GM23248 (cell line): ENCODE measurements at regions not wholly inside any gene's neighbourhood (a gene's known extent, or its start where the extent isn't known, plus 50 kb on each side); places are given as distances from the start of the nearest gene placed in this dataset.

ENCODE experiments used
- DNase-seq: peaks from one replicate; pipeline ENCODE4 v3.0.0-alpha.2; 2015
- H2AFZ ChIP-seq: fragments of 200-600 bp; sonication (generic); 2 replicates; pipeline ENCODE4 v1.6.1; 2016; ENCODE audit warnings: antibody characterized with exemption
- H3F3A ChIP-seq: fragments of 200-600 bp; sonication (generic); 2 replicates; pipeline ENCODE4 v1.6.1; 2016; ENCODE audit warnings: mild to moderate bottlenecking, antibody characterized with exemption, mixed run types; ENCODE audit not compliant: insufficient read depth
- H3K27ac ChIP-seq: fragments of 200-600 bp; sonication (generic); 2 replicates; pipeline ENCODE4 v1.5.1; 2016; ENCODE audit warnings: mild to moderate bottlenecking
- H3K27me3 ChIP-seq: fragments of 200-600 bp; sonication (generic); replicated peaks from 2 replicates; pipeline ENCODE4 v1.6.1; 2016; ENCODE audit warnings: mild to moderate bottlenecking; ENCODE audit not compliant: insufficient read depth
- H3K36me3 ChIP-seq: fragments of 200-600 bp; sonication (generic); 2 replicates; pipeline ENCODE4 v1.6.1; 2016; ENCODE audit warnings: low read depth, mild to moderate bottlenecking
- H3K4me1 ChIP-seq: fragments of 200-600 bp; sonication (generic); 2 replicates; pipeline ENCODE4 v1.6.1; 2016; ENCODE audit warnings: mild to moderate bottlenecking; ENCODE audit not compliant: insufficient read depth
- H3K4me2 ChIP-seq: fragments of 200-600 bp; sonication (generic); one replicate; pipeline ENCODE4 v1.6.1; 2016; ENCODE audit warnings: mild to moderate bottlenecking; ENCODE audit not compliant: unreplicated experiment
- H3K4me3 ChIP-seq: fragments of 200-600 bp; sonication (generic); 2 replicates; pipeline ENCODE4 v1.5.1; 2016; ENCODE audit warnings: mild to moderate bottlenecking
- H3K79me2 ChIP-seq: fragments of 200-600 bp; sonication (generic); 2 replicates; pipeline ENCODE4 v1.6.1; 2016; ENCODE audit warnings: mild to moderate bottlenecking; ENCODE audit not compliant: insufficient read depth
- H3K9ac ChIP-seq: fragments of 200-600 bp; sonication (generic); 2 replicates; pipeline ENCODE4 v1.6.1; 2016; ENCODE audit warnings: mild to moderate bottlenecking
- H3K9me2 ChIP-seq: fragments of 200-600 bp; sonication (generic); 2 replicates; pipeline ENCODE4 v1.6.1; 2016; ENCODE audit warnings: mixed run types, mild to moderate bottlenecking, moderate library complexity; ENCODE audit not compliant: insufficient read depth
- H3K9me3 ChIP-seq: fragments of 200-600 bp; sonication (generic); one replicate; pipeline ENCODE4 v1.6.1; 2017; ENCODE audit warnings: low read depth
- H4K20me1 ChIP-seq: fragments of 200-600 bp; sonication (generic); 2 replicates; pipeline ENCODE4 v1.6.0; 2016; ENCODE audit not compliant: insufficient read depth
- EZH2 ChIP-seq: fragments of 200-600 bp; sonication (generic); IDR thresholded peaks from 2 replicates; pipeline ENCODE4 v1.6.1; 2018; ENCODE audit warnings: antibody characterized with exemption, mild to moderate bottlenecking; ENCODE audit not compliant: insufficient read depth, poor library complexity, severe bottlenecking
- EZH2phosphoT487 ChIP-seq: fragments of 200-600 bp; sonication (generic); IDR thresholded peaks from 2 replicates; pipeline ENCODE4 v1.6.1; 2018; ENCODE audit warnings: antibody characterized with exemption, moderate library complexity, mild to moderate bottlenecking, low read depth; ENCODE audit not compliant: insufficient read depth
- WGBS, 2 experiments: methylation state at CpG; one replicate each; pipeline ENCODE4 v1.1.6; 2015 to 2017; ENCODE audit warnings: low lambda C conversion rate in 2 of 2, low coverage in 1 of 2; ENCODE audit errors: missing lambda C conversion rate in 2 of 2; 5-methylcytosine and 5-hydroxymethylcytosine counted together
- in situ Hi-C: fragments of 300-500 bp; cut with MboI; formaldehyde crosslinking; loops from 2 replicates; pipeline ENCODE4 v1.15.0; 2020

GRCh38 chr13:95432141-95432540 is 120.4 kb upstream of the CLDN10 start:
- Histone ChIP-seq H3K9me3 (no peaks in the 10 kb centered on the region), H3K79me2 (no peaks in the 10 kb centered on the region), H4K20me1 (no peaks in the 10 kb centered on the region), H3K4me2 (no peak overlapping the region), H2AFZ (no peak overlapping the region), H3F3A (no peaks in the 10 kb centered on the region), H3K27ac (no peak overlapping the region), H3K36me3 (no peaks in the 10 kb centered on the region), H3K9ac (no peak overlapping the region), H3K9me2 (no peaks in the 10 kb centered on the region), H3K27me3 (no peaks in the 10 kb centered on the region; the same call in 1 of the 2 replicates), H3K4me1 (no peaks in the 10 kb centered on the region), H3K4me3 (no peak overlapping the region)
- in situ Hi-C loops, result no loop called here
- WGBS, 2 experiments, result 29 to 40% methylated on average over 4 of the region's 4 CpGs
- TF ChIP-seq EZH2 (no peak), EZH2phosphoT487 (no peak)
- DNase-seq, result no peak

- TF ChIP-seq EZH2, result no peak
- TF ChIP-seq EZH2phosphoT487, result no peak
- Histone ChIP-seq H3K4me3 (no peak overlapping the region), H3K36me3 (no peaks in the 10 kb centered on the region), H3K9me3 (no peaks in the 10 kb centered on the region), H3K9me2 (no peaks in the 10 kb centered on the region), H2AFZ (no peak overlapping the region), H4K20me1 (no peaks in the 10 kb centered on the region), H3K4me1 (no peaks in the 10 kb centered on the region), H3K9ac (no peak overlapping the region), H3F3A (no peaks in the 10 kb centered on the region), H3K27me3 (no peaks in the 10 kb centered on the region; the same call in 1 of the 2 replicates), H3K79me2 (no peaks in the 10 kb centered on the region), H3K27ac (no peak overlapping the region), H3K4me2 (no peak overlapping the region)
- WGBS, 2 experiments, result 79 to 80% methylated on average over 21 of the region's 21 CpGs
- DNase-seq, result no peak
- in situ Hi-C loops, result no loop called here
Observed at GRCh38 chr13:95433537-95433936, 119.0 kb upstream of the CLDN10 start.

DNA sequence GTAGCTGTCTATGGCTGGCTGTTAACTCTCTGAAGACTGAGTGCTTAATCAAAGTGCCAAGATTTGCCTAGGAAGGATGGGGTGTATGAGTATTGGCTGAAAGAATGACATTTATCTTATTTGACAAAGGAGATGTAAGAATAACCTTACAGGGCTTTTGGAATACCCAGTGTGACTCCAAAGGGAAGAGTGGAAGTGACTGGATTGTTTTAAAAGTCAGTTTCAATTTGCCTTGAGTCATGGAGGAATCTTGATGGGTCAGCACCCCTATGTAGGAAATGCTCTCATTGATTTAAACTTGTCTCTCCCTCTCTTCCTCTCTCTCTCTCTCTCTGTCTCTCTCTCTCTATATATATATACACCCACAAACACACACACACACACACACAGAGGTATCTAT is 118.4 kb upstream of the CLDN10 start:
- no peak for DNase-seq
- no peak overlapping the region for H3K9ac ChIP-seq
- no peak overlapping the region for H3K4me3 ChIP-seq
- H3K27me3 ChIP-seq, result no peaks in the 10 kb centered on the region
- H3K27ac ChIP-seq, result no peak overlapping the region
- TF ChIP-seq EZH2phosphoT487 (no peak), EZH2 (no peak)
- no peak overlapping the region for H3K4me2 ChIP-seq
- H3F3A ChIP-seq, result no peaks in the 10 kb centered on the region
- no peaks in the 10 kb centered on the region for H3K9me3 ChIP-seq
- no peaks in the 10 kb centered on the region for H3K36me3 ChIP-seq
- in situ Hi-C loops, result no loop called here
- H2AFZ ChIP-seq, result no peak overlapping the region
- no peaks in the 10 kb centered on the region for H3K4me1 ChIP-seq
- no peaks in the 10 kb centered on the region for H4K20me1 ChIP-seq
- no peaks in the 10 kb centered on the region for H3K79me2 ChIP-seq
- H3K9me2 ChIP-seq, result no peaks in the 10 kb centered on the region

DNA sequence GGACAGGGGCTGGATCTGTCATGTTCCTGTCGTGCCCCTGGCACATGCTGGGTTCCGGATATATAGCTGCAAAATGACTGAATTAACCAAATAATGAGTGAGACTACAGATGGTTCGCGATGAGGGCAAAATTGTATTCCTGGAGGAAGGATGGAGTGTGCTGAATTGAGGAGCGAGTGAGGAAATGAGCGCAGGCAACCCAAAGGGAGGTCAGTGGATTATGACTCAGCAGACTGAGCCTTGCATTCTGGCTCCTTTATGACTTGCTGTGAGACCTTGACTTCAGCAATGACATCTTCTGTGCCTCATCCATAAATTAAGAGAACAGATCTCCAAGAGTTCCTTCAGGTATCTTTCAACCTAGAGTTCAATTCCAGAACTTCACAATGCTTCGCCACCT is 115.0 kb upstream of the CLDN10 start:
- Histone ChIP-seq H3K9ac (no peak overlapping the region), H3F3A (no peaks in the 10 kb centered on the region), H3K27ac (no peak overlapping the region), H3K9me2 (no peaks in the 10 kb centered on the region), H3K4me3 (no peak overlapping the region), H3K79me2 (no peaks in the 10 kb centered on the region), H3K4me1 (no peaks in the 10 kb centered on the region), H4K20me1 (no peaks in the 10 kb centered on the region), H2AFZ (no peak overlapping the region), H3K9me3 (no peaks in the 10 kb centered on the region), H3K36me3 (no peaks in the 10 kb centered on the region), H3K4me2 (no peak overlapping the region), H3K27me3 (no peaks in the 10 kb centered on the region; the same call in 1 of the 2 replicates)
- in situ Hi-C loops, result no loop called here
- TF ChIP-seq EZH2phosphoT487 (no peak), EZH2 (no peak)
- WGBS, 2 experiments, result 78 to 80% methylated on average over 7 of the region's 7 CpGs
- no peak for DNase-seq

GRCh38 chr13:95438297-95438696 is 114.2 kb upstream of the CLDN10 start:
- no peaks in the 10 kb centered on the region for H3K9me3 ChIP-seq
- no peaks in the 10 kb centered on the region for H4K20me1 ChIP-seq
- in situ Hi-C loops, result no loop called here
- no peak for DNase-seq
- 73 to 77% methylated on average over 1 of the region's 1 CpG for WGBS, 2 experiments
- no peaks in the 10 kb centered on the region for H3F3A ChIP-seq
- no peaks in the 10 kb centered on the region for H3K79me2 ChIP-seq
- no peaks in the 10 kb centered on the region for H3K9me2 ChIP-seq
- no peak overlapping the region for H2AFZ ChIP-seq
- H3K27ac ChIP-seq, result no peak overlapping the region
- H3K9ac ChIP-seq, result no peak overlapping the region
- no peak overlapping the region for H3K4me2 ChIP-seq
- H3K27me3 ChIP-seq, result no peaks in the 10 kb centered on the region; the same call in 1 of the 2 replicates
- no peak overlapping the region for H3K4me3 ChIP-seq
- TF ChIP-seq EZH2phosphoT487, result no peak
- TF ChIP-seq EZH2, result no peak
- H3K4me1 ChIP-seq, result no peaks in the 10 kb centered on the region
- no peaks in the 10 kb centered on the region for H3K36me3 ChIP-seq
